ENCODE measurements at regions not wholly inside any gene's neighbourhood (a gene's known extent, or its start where the extent isn't known, plus 50 kb on each side); places are given as distances from the start of the nearest gene placed in this dataset.
A peak's percentile ranks its signal among the peaks of the same experiment; 100 is the strongest.

DNA sequence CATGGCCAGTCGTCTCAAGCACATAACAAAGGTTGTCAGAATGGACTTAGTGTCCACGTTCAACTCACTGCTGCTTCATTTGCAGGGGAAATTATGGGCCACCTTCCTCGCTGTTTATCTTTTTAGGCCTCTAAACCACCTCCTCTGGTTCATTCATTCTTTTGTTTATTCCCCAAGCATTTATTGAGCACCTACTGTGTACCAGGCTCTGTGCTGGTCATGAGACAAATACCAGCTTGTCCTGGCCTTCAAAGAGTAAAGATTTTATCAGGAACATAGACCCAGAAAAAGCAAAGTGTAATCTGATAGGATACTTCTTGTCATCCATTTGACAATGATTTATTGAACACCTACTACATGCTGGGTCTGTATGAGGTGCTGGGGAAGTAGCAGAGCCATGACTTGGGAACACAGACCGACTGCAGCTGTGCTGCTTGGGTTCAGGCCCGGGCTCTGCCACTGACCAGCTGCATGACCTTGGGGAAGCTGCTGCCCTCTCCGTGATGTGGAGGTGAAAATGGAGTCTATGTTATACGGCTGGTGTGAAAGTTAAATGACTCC is 63.4 kb upstream of the SLC6A6 start:
- DNase-seq, result no peak

DNA sequence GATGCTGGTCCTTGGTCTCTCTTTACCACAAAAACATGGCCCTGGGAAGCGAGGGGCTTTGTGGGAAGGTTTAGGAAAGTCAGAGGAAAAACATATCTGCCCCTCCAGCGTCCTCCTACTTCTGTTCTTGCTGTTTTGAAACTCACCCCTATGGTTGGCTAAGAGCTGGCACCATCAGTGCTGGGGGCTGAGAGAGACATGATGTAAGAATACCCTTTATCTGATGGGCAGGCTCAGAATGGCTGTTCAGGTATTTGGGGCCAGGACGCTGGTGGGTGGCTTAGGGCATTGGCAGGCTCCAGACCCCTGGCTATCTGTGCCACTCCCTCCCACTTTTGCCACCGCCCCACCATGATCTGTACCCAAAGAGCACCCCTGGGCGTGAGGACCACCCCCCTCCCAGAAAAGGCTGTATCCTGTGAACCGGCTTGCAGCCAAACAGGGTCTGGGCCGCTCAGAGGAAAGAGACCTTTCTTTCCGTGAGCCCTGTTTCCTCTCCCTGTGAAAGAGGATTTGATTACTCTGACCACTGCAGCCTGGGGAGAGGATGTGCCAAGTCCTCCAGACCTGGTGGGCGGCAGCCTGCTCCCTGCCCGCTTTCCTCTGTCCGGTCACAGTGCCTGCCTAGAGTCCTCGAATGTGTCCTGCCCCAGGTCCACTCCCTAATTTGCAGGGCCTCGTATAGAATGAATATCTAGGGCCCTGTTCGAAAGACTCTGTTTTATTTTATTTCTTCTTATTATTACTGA is 61.3 kb upstream of the SLC6A6 start:
- DNase-seq, result no peak

DNA sequence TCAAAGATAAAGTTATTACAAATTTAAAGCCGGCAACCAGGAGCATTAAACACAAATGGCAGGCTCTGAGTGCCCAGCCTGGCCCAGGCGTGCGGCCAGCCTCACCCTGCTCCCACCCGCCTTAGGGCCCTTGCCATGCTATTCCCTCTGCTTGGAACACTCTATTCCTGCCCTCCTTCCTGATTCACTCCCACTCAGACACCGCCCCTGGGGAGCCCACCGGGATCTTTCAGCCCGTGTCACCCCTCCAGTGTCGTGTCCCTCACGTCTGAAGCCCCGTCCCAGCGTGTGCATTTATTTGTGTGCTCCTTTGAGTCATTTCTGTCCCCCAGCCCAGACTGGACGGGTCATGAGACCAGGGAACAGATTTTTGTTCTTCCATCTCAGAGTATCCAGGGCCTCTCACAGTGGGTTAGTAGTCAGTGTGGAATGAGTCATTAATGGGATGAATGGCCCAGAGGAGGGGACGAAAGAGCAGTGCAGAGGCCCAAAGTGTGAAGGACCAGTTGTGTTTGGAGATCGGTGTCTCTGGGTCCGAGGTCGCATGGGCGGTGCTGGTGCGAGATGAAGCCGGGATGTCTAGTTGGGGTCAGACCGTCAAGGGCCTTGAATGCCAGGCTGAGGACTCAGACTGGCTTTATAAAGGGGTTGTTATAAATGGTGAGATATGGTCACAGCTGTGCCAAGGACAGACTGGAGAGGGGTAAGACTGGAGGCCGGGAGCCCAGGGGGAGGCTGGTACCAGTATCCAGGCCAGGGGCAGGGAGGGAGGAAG is 58.9 kb upstream of the SLC6A6 start:
- no peak for DNase-seq

DNA sequence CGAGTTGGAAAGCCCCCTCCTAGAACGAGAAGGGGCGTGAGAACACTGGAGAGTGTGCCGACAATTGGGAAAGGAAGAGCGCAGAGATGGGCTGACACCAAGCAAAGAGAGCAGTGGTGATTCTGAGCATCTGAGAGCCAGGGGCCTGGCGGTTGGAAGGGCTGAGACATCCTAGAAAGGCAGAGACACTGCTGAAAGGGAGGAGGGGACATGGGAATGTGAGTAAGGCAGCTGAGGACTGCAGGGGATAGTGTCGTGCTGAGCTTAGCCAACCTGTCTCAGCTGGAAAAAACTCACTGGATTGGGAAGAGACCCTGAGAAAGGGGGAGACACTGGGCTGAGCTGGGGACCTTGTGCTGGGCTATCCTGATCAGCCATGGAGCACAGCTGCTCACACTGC is 58.1 kb upstream of the SLC6A6 start:
- DNase-seq, result no peak

DNA sequence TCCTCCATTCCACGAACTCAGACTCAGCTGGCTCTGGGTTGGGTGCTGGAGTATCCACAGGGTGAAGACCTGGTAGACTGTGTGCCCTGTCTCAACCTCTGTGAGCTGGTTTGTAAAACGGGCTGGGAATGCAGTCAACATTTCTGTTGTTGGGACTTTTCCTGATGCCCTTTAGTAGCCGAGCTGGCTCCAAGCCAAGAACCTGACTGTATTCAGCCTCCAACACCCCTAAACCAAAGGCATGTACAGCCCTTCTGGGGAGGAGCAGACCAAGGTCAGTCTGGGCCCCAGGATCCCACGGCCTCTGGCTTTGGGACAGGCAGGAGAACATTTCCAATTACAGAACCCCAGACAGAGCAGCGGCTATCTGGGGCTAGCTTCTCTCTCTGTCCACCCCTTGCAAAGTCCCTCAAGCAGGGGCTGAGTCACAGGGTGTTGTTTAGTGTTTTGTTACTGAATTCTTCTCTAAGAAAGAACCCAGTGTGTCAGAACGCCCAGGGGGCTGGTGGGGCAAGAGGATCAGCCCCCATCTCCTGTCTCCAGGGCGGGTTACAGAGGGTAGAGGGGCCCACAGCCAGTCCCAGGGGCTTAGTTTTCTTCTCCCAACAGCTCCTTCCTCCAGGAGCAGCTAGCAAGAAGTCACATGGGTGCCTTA is 56.8 kb upstream of the SLC6A6 start:
- no peak for DNase-seq

DNA sequence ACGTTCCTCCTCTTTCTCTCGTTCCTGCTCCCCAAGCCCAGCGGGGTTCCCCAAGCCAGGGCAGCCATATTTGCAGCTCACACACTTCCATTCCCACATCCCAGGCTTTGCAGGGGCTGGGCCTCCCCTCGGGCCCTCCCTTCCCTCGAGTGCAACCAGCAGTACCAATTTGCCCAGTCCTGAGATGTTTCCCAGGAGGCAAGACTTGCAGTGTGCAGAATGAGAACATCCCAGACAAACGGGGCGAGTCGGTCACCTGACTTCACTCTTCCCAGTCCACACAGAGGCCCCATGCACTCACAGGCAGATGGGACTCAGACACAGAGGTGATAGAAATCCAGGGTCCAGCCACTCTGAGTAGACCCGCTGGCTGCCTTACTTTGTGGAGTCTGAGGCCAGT is 56.2 kb upstream of the SLC6A6 start:
- DNase-seq, result no peak

DNA sequence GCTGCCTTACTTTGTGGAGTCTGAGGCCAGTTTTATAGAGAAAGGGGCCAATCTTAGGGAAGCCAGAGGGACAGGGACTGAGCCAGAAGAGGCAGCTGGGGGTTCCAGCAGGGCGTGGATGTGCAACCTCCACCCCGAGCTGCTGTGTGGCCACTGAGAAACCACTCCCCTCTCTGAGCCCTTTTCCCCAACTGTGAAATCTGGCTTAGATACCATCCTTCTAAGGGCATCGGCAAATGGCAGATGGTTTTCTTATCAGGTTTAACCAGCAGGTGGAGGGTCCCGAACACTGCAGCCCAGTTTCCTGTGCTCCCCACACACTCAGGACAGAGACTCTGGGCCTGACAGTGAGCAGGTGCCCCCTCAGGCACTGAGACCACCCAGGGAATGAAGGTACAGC is 55.8 kb upstream of the SLC6A6 start:
- no peak for DNase-seq

DNA sequence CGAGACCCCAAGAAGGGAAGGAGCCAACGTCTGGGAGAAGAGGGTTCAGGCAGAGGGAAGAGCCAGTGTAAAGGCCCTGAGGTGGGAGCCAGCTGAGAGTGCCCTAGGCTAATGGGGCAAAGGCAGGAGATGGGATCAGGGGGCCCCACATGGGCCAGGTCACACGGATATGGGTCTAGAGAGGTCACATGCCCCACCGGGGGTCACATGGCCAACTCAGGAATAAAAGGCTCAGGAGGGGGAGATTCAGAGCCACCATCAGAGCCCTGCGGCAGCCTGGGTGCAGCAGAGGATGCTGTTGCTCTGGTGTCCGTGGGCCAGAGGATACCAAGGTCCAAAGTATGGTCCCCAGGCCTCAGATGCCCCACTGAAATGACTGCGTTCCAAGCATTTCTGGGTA is 55.3 kb upstream of the SLC6A6 start:
- DNase-seq, result no peak

DNA sequence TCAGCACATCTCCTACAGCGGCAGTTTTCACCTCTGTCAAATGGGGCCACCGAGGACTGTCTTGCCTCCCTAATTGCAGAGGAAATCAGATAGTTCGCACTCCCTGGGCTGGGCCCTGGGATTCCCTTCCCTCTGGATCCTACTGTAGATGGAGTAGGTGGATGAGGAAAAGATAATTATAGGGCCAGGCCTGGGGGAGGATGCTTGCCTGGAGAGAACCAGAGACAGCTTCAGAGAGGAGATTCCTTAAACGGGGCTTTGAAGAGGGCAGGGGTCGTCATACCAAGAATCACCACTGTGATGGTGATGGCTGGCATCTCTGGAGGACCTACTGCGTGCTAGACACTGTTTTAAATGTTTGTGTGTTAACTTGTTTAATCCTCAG is 50.8 kb upstream of the SLC6A6 start:
- DNase-seq, result no peak

DNA sequence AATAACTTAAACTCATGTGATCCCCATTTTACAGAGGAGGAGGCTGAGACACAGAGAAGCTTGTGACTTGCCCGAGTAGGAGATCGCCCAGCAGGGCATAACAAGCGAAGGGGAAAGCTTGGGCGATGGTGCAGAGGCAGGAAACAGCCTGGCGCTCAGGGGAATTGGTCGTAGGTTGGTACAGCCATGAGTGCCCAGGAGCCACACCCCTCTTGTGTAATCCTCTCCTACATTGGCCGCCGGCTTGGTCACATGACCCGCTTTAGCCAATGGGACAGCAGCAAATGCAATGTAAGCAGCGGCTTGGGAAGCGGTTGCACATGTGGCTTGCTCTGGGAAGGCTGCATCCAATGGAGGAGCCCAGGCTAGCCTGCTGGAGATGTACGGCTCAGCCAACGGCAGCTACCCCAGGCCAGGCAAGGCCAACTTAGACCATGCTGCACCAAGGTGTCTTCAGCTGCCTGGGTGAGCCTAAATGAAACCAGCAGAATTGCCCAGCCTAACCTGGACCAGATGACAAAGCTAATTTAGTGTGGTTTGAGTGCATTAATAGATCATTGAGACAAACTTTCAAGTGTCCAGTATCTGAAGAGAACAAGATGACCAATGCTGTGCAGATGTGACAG is 50.3 kb upstream of the SLC6A6 start:
- peak; percentile 81 for DNase-seq

All from NCI-H2171 (cell line).